ENCODE measurements at regions not wholly inside any gene's neighbourhood (a gene's known extent, or its start where the extent isn't known, plus 50 kb on each side); places are given as distances from the start of the nearest gene placed in this dataset.
A peak's percentile ranks its signal among the peaks of the same experiment; 100 is the strongest.

GRCh38 chr13:44255771-44256364 is 117.8 kb upstream of the SERP2 start:
- Histone ChIP-seq H3K9me3 (ENCODE audit: control insufficient read depth in 2 of 2, insufficient read depth in 1 of 2, low read length in 1 of 2) (no peaks in the 10 kb centered on the region), H3K36me3 (ENCODE audit: control insufficient read depth in 2 of 2, insufficient read depth in 2 of 2, low read length in 1 of 2) (no peaks in the 10 kb centered on the region), H3K27ac (ENCODE audit: low read depth in 1 of 2, low read length in 1 of 2) (no peak overlapping the region), H3K4me3 (ENCODE audit: low read length in 2 of 2) (no peak overlapping the region), H3K4me1 (ENCODE audit: control insufficient read depth in 2 of 2, insufficient read depth in 2 of 2, low read length in 2 of 2) (peaks cover 16 to 22% of the 10 kb centered on the region in 2 donors), H3K27me3 (ENCODE audit: control insufficient read depth in 2 of 2, insufficient read depth in 1 of 2, low read length in 1 of 2) (no peaks in the 10 kb centered on the region)
- DNase-seq (ENCODE audit: low read depth in 6 of 9, low spot score in 9 of 9), result no peak
- 98% methylated on average over 5 of the region's 5 CpGs for WGBS

DNA sequence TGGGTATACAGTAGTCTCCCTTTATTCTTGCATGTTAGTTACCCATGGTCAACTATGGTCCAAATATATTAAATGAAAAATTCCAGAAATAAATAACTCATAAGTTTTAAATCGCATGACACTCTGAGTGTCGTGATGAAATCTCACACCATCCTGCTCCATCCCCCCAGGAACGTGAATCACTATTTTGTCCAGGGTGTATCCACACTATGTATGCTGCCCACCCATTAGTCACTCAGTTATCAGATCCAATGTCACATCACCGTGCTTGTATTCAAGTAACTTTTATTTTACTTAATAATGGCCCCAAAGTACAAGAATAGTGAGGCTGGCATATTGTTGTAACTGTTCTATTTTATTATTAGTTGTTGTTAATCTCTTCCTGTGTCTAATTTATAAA is 115.8 kb upstream of the SERP2 start:
- WGBS, result over 99% methylated on average over 4 of the region's 4 CpGs
- no peaks in the 10 kb centered on the region for H3K36me3 ChIP-seq (ENCODE audit: control insufficient read depth in 2 of 2, insufficient read depth in 2 of 2, low read length in 1 of 2)
- H3K9me3 ChIP-seq (ENCODE audit: control insufficient read depth in 2 of 2, insufficient read depth in 1 of 2, low read length in 1 of 2), result no peaks in the 10 kb centered on the region
- H3K4me1 ChIP-seq (ENCODE audit: control insufficient read depth in 2 of 2, insufficient read depth in 2 of 2, low read length in 2 of 2), result peaks cover 16 to 25% of the 10 kb centered on the region in 2 donors
- H3K27me3 ChIP-seq (ENCODE audit: control insufficient read depth in 2 of 2, insufficient read depth in 1 of 2, low read length in 1 of 2), result no peaks in the 10 kb centered on the region
- no peak for DNase-seq (ENCODE audit: low read depth in 6 of 9, low spot score in 9 of 9)
- no peak overlapping the region for H3K4me3 ChIP-seq (ENCODE audit: low read length in 2 of 2)
- no peak overlapping the region for H3K27ac ChIP-seq (ENCODE audit: low read depth in 1 of 2, low read length in 1 of 2)

GRCh38 chr13:44259045-44260027 is 114.3 kb upstream of the SERP2 start:
- Histone ChIP-seq H3K27ac (ENCODE audit: low read depth in 1 of 2, low read length in 1 of 2) (peak overlapping the region; percentile 75 to 85), H3K4me1 (ENCODE audit: control insufficient read depth in 2 of 2, insufficient read depth in 2 of 2, low read length in 2 of 2) (peaks cover 16 to 30% of the 10 kb centered on the region in 2 donors), H3K4me3 (ENCODE audit: low read length in 2 of 2) (no peak overlapping the region), H3K9me3 (ENCODE audit: control insufficient read depth in 2 of 2, insufficient read depth in 1 of 2, low read length in 1 of 2) (no peaks in the 10 kb centered on the region), H3K27me3 (ENCODE audit: control insufficient read depth in 2 of 2, insufficient read depth in 1 of 2, low read length in 1 of 2) (no peaks in the 10 kb centered on the region), H3K36me3 (ENCODE audit: control insufficient read depth in 2 of 2, insufficient read depth in 2 of 2, low read length in 1 of 2) (no peaks in the 10 kb centered on the region)
- peak in 2 of 9 donors; percentile 51 to 77 for DNase-seq (ENCODE audit: low read depth in 6 of 9, low spot score in 9 of 9)
- 19% methylated on average over 12 of the region's 12 CpGs for WGBS

- Histone ChIP-seq H3K4me1 (ENCODE audit: control insufficient read depth in 2 of 2, insufficient read depth in 2 of 2, low read length in 2 of 2) (peaks cover 16 to 30% of the 10 kb centered on the region in 2 donors), H3K36me3 (ENCODE audit: control insufficient read depth in 2 of 2, insufficient read depth in 2 of 2, low read length in 1 of 2) (no peaks in the 10 kb centered on the region), H3K9me3 (ENCODE audit: control insufficient read depth in 2 of 2, insufficient read depth in 1 of 2, low read length in 1 of 2) (no peaks in the 10 kb centered on the region), H3K27me3 (ENCODE audit: control insufficient read depth in 2 of 2, insufficient read depth in 1 of 2, low read length in 1 of 2) (no peaks in the 10 kb centered on the region), H3K4me3 (ENCODE audit: low read length in 2 of 2) (no peak overlapping the region), H3K27ac (ENCODE audit: low read depth in 1 of 2, low read length in 1 of 2) (peak overlapping the region in 1 of 2 donors; percentile 85)
- WGBS, result 96% methylated on average over 2 of the region's 2 CpGs
- no peak for DNase-seq (ENCODE audit: low read depth in 6 of 9, low spot score in 9 of 9)
Measured at GRCh38 chr13:44260336-44260735, 113.3 kb upstream of the SERP2 start.

GRCh38 chr13:44263751-44264620 is 109.6 kb upstream of the SERP2 start:
- H3K27ac ChIP-seq (ENCODE audit: low read depth in 1 of 2, low read length in 1 of 2), result no peak overlapping the region
- H3K4me3 ChIP-seq (ENCODE audit: low read length in 2 of 2), result no peak overlapping the region
- H3K9me3 ChIP-seq (ENCODE audit: control insufficient read depth in 2 of 2, insufficient read depth in 1 of 2, low read length in 1 of 2), result peaks cover 0 to 14% of the 10 kb centered on the region in 2 donors
- no peaks in the 10 kb centered on the region for H3K36me3 ChIP-seq (ENCODE audit: control insufficient read depth in 2 of 2, insufficient read depth in 2 of 2, low read length in 1 of 2)
- H3K27me3 ChIP-seq (ENCODE audit: control insufficient read depth in 2 of 2, insufficient read depth in 1 of 2, low read length in 1 of 2), result no peaks in the 10 kb centered on the region
- no peak for DNase-seq (ENCODE audit: low read depth in 6 of 9, low spot score in 9 of 9)
- WGBS, result 96% methylated on average over 20 of the region's 20 CpGs
- peaks cover 27 to 52% of the 10 kb centered on the region in 2 donors for H3K4me1 ChIP-seq (ENCODE audit: control insufficient read depth in 2 of 2, insufficient read depth in 2 of 2, low read length in 2 of 2)

- no peaks in the 10 kb centered on the region for H3K36me3 ChIP-seq (ENCODE audit: control insufficient read depth in 2 of 2, insufficient read depth in 2 of 2, low read length in 1 of 2)
- H3K4me1 ChIP-seq (ENCODE audit: control insufficient read depth in 2 of 2, insufficient read depth in 2 of 2, low read length in 2 of 2), result peaks cover 32 to 54% of the 10 kb centered on the region in 2 donors
- no peak overlapping the region for H3K4me3 ChIP-seq (ENCODE audit: low read length in 2 of 2)
- WGBS, result 71% methylated on average over 3 of the region's 3 CpGs
- H3K27ac ChIP-seq (ENCODE audit: low read depth in 1 of 2, low read length in 1 of 2), result peak overlapping the region in 1 of 2 donors; percentile 51
- DNase-seq (ENCODE audit: low read depth in 6 of 9, low spot score in 9 of 9), result peak in 4 of 9 donors; percentile 64 to 86 (median 72)
- peaks cover 0 to 14% of the 10 kb centered on the region in 2 donors for H3K9me3 ChIP-seq (ENCODE audit: control insufficient read depth in 2 of 2, insufficient read depth in 1 of 2, low read length in 1 of 2)
- no peaks in the 10 kb centered on the region for H3K27me3 ChIP-seq (ENCODE audit: control insufficient read depth in 2 of 2, insufficient read depth in 1 of 2, low read length in 1 of 2)
Measured at GRCh38 chr13:44266305-44266704, 107.3 kb upstream of the SERP2 start.

GRCh38 chr13:44266772-44267171 is 106.9 kb upstream of the SERP2 start:
- peaks cover 0 to 14% of the 10 kb centered on the region in 2 donors for H3K9me3 ChIP-seq (ENCODE audit: control insufficient read depth in 2 of 2, insufficient read depth in 1 of 2, low read length in 1 of 2)
- H3K27ac ChIP-seq (ENCODE audit: low read depth in 1 of 2, low read length in 1 of 2), result peak overlapping the region; percentile 51 to 58
- no peak overlapping the region for H3K4me3 ChIP-seq (ENCODE audit: low read length in 2 of 2)
- no peaks in the 10 kb centered on the region for H3K27me3 ChIP-seq (ENCODE audit: control insufficient read depth in 2 of 2, insufficient read depth in 1 of 2, low read length in 1 of 2)
- DNase-seq (ENCODE audit: low read depth in 6 of 9, low spot score in 9 of 9), result no peak
- WGBS, result 98% methylated on average over 1 of the region's 1 CpG
- peaks cover 34 to 59% of the 10 kb centered on the region in 2 donors for H3K4me1 ChIP-seq (ENCODE audit: control insufficient read depth in 2 of 2, insufficient read depth in 2 of 2, low read length in 2 of 2)
- no peaks in the 10 kb centered on the region for H3K36me3 ChIP-seq (ENCODE audit: control insufficient read depth in 2 of 2, insufficient read depth in 2 of 2, low read length in 1 of 2)

GRCh38 chr13:44267203-44267602 is 106.4 kb upstream of the SERP2 start:
- no peak for DNase-seq (ENCODE audit: low read depth in 6 of 9, low spot score in 9 of 9)
- Histone ChIP-seq H3K27ac (ENCODE audit: low read depth in 1 of 2, low read length in 1 of 2) (peak overlapping the region; percentile 51 to 58), H3K4me3 (ENCODE audit: low read length in 2 of 2) (no peak overlapping the region), H3K36me3 (ENCODE audit: control insufficient read depth in 2 of 2, insufficient read depth in 2 of 2, low read length in 1 of 2) (no peaks in the 10 kb centered on the region), H3K27me3 (ENCODE audit: control insufficient read depth in 2 of 2, insufficient read depth in 1 of 2, low read length in 1 of 2) (no peaks in the 10 kb centered on the region), H3K4me1 (ENCODE audit: control insufficient read depth in 2 of 2, insufficient read depth in 2 of 2, low read length in 2 of 2) (peaks cover 37 to 63% of the 10 kb centered on the region in 2 donors), H3K9me3 (ENCODE audit: control insufficient read depth in 2 of 2, insufficient read depth in 1 of 2, low read length in 1 of 2) (peaks cover 0 to 14% of the 10 kb centered on the region in 2 donors)
- 98% methylated on average over 1 of the region's 1 CpG for WGBS
